SK-N-SH treated with all-trans-retinoic acid at 6 μM for 48 hours (cell line): ENCODE measurements at regions not wholly inside any gene's neighbourhood (a gene's known extent, or its start where the extent isn't known, plus 50 kb on each side); places are given as distances from the start of the nearest gene placed in this dataset.

Experiments used
- ATAC-seq: fragments of 200-7000 bp; cut with Tn5 transposase; 3 replicates; pipeline ENCODE4 v1.9.1; 2020; ENCODE audit warnings: mild to moderate bottlenecking, moderate library complexity
- BACH2 ChIP-seq: fragments of 250-450 bp; sonication (Bioruptor Pico); IDR thresholded peaks from 2 replicates; pipeline ENCODE4 v1.9.0; 2021; ENCODE audit warnings: mild to moderate bottlenecking, borderline replicate concordance
- CSDC2 ChIP-seq: fragments of 250-450 bp; sonication (Bioruptor Pico); IDR thresholded peaks from 2 replicates; pipeline ENCODE4 v1.5.0; 2020; ENCODE audit warnings: mild to moderate bottlenecking, moderate library complexity
- ESRRG ChIP-seq: fragments of 250-450 bp; sonication (Bioruptor Pico); IDR thresholded peaks from 2 replicates; pipeline ENCODE4 v1.6.1; 2021; ENCODE audit warnings: mild to moderate bottlenecking
- GLIS3 ChIP-seq: fragments of 250-450 bp; sonication (Bioruptor Pico); IDR thresholded peaks from 2 replicates; pipeline ENCODE4 v1.5.0; 2020; ENCODE audit warnings: mild to moderate bottlenecking, moderate library complexity
- ISL1 ChIP-seq: fragments of 250-450 bp; sonication (Bioruptor Pico); IDR thresholded peaks from 2 replicates; pipeline ENCODE4 v2.1.2; 2022; ENCODE audit warnings: mild to moderate bottlenecking, moderate library complexity
- OSR1 ChIP-seq: fragments of 250-450 bp; sonication (Bioruptor Pico); IDR thresholded peaks from 2 replicates; pipeline ENCODE4 v1.8.0; 2022; ENCODE audit warnings: moderate library complexity, mild to moderate bottlenecking, inconsistent platforms
- RARB ChIP-seq: fragments of 250-450 bp; sonication (Bioruptor Pico); IDR thresholded peaks from 2 replicates; pipeline ENCODE4 v1.8.0; 2021; ENCODE audit warnings: mild to moderate bottlenecking, moderate library complexity
- TCF4 ChIP-seq: fragments of 250-450 bp; sonication (Bioruptor Pico); IDR thresholded peaks from 2 replicates; pipeline ENCODE4 v1.8.0; 2021; ENCODE audit warnings: mild to moderate bottlenecking, moderate library complexity, borderline replicate concordance
- TOX ChIP-seq: fragments of 250-450 bp; sonication (Bioruptor Pico); IDR thresholded peaks from 2 replicates; pipeline ENCODE4 v1.8.0; 2021; ENCODE audit warnings: mild to moderate bottlenecking, moderate library complexity, borderline replicate concordance
- ZC3H10 ChIP-seq: fragments of 250-450 bp; sonication (Bioruptor Pico); IDR thresholded peaks from 2 replicates; pipeline ENCODE4 v1.5.1; 2021; ENCODE audit warnings: mild to moderate bottlenecking, moderate library complexity
- ZFP3 ChIP-seq: fragments of 250-450 bp; sonication (Bioruptor Pico); IDR thresholded peaks from 2 replicates; pipeline ENCODE4 v1.5.0; 2020; ENCODE audit warnings: mild to moderate bottlenecking, moderate library complexity
- ZFP30 ChIP-seq: fragments of 450-650 bp; formaldehyde crosslinking; IDR thresholded peaks from 2 replicates; pipeline ENCODE4 v1.5.0; 2022; ENCODE audit warnings: mild to moderate bottlenecking, moderate library complexity
- ZNF565 ChIP-seq: fragments of 450-650 bp; formaldehyde crosslinking; conservative IDR thresholded peaks from 2 replicates; pipeline ENCODE4 v1.5.0; 2020; ENCODE audit warnings: low read depth, mild to moderate bottlenecking, moderate library complexity
- ZNF70 ChIP-seq: fragments of 450-650 bp; formaldehyde crosslinking; IDR thresholded peaks from 2 replicates; pipeline ENCODE4 v1.5.0; 2020; ENCODE audit warnings: mild to moderate bottlenecking, moderate library complexity
- ZNF8 ChIP-seq: fragments of 450-650 bp; formaldehyde crosslinking; IDR thresholded peaks from 2 replicates; pipeline ENCODE4 v1.5.0; 2020; ENCODE audit warnings: mild to moderate bottlenecking, moderate library complexity
- TF ChIP-seq, protein P1 (sequence below): fragments of 250-450 bp; sonication (Bioruptor Pico); IDR thresholded peaks from 2 replicates; pipeline ENCODE4 v1.8.0; 2021; ENCODE audit warnings: low read depth, mild to moderate bottlenecking, moderate library complexity, borderline replicate concordance
- TF ChIP-seq, protein P2 (sequence below): fragments of 250-450 bp; sonication (Bioruptor Pico); IDR thresholded peaks from 2 replicates; pipeline ENCODE4 v1.5.0; 2020; ENCODE audit warnings: mild to moderate bottlenecking, moderate library complexity
- TF ChIP-seq, protein P3 (sequence below): fragments of 250-450 bp; sonication (Bioruptor Pico); IDR thresholded peaks from 2 replicates; pipeline ENCODE4 v1.8.0; 2020; ENCODE audit warnings: mild to moderate bottlenecking, moderate library complexity, borderline replicate concordance

DNA sequence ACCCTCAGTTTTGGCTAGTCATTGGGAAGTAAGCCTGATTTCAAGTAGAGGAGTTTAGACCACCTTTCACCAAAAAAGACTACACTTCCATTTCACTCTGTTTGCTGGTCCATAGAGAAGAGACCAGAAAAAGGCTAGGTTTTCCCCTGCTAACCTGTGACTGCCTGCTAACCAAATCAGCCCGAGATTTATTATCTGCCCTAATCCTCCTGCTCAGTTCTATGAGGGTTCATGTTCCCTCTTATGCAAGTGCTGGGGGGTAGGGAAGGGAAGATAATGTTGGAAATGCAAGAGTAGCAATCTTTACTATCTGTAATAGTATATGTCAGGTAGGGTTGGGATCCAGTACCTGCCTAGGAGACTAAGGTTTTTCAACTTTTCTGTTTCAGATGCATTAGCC, 51.6 kb upstream of the CCNG1 start:
- TF ChIP-seq OSR1 (CRISPR knock-in tag) (no peak), CSDC2 (no peak), ISL1 (no peak), RARB (CRISPR knock-in tag) (no peak), ZNF565 (CRISPR knock-in tag) (no peak), ZFP3 (CRISPR knock-in tag) (no peak), ZNF8 (CRISPR knock-in tag) (no peak), TOX (CRISPR knock-in tag) (no peak), TCF4 (CRISPR knock-in tag) (no peak), ZC3H10 (CRISPR knock-in tag) (no peak)
- TF ChIP-seq, protein P1, sequence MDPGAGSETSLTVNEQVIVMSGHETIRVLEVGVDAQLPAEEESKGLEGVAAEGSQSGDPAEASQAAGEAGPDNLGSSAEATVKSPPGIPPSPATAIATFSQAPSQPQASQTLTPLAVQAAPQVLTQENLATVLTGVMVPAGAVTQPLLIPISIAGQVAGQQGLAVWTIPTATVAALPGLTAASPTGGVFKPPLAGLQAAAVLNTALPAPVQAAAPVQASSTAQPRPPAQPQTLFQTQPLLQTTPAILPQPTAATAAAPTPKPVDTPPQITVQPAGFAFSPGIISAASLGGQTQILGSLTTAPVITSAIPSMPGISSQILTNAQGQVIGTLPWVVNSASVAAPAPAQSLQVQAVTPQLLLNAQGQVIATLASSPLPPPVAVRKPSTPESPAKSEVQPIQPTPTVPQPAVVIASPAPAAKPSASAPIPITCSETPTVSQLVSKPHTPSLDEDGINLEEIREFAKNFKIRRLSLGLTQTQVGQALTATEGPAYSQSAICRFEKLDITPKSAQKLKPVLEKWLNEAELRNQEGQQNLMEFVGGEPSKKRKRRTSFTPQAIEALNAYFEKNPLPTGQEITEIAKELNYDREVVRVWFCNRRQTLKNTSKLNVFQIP (CRISPR knock-in tag) = no peak
- no peak for ATAC-seq

DNA sequence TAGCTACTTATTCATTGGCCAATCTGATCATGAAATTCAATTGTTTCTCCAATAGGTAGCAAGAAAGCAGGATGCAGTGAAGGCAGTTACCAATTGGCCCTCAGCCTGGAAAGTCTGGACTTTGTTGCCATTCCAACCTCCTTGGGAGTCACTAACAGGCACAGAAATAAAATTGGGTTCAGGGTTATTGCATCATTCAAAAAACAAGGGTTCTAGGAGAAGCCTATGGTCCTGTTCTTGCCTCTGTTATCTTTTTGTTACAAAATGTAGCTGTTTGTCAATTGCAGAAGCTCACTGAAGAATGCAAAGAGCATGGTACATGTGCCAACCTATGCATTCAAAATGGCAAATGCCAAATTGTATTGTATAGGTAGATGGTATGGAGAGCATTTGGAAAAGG, 51.0 kb upstream of the CCNG1 start:
- no peak for TF ChIP-seq CSDC2
- TF ChIP-seq, protein P2, sequence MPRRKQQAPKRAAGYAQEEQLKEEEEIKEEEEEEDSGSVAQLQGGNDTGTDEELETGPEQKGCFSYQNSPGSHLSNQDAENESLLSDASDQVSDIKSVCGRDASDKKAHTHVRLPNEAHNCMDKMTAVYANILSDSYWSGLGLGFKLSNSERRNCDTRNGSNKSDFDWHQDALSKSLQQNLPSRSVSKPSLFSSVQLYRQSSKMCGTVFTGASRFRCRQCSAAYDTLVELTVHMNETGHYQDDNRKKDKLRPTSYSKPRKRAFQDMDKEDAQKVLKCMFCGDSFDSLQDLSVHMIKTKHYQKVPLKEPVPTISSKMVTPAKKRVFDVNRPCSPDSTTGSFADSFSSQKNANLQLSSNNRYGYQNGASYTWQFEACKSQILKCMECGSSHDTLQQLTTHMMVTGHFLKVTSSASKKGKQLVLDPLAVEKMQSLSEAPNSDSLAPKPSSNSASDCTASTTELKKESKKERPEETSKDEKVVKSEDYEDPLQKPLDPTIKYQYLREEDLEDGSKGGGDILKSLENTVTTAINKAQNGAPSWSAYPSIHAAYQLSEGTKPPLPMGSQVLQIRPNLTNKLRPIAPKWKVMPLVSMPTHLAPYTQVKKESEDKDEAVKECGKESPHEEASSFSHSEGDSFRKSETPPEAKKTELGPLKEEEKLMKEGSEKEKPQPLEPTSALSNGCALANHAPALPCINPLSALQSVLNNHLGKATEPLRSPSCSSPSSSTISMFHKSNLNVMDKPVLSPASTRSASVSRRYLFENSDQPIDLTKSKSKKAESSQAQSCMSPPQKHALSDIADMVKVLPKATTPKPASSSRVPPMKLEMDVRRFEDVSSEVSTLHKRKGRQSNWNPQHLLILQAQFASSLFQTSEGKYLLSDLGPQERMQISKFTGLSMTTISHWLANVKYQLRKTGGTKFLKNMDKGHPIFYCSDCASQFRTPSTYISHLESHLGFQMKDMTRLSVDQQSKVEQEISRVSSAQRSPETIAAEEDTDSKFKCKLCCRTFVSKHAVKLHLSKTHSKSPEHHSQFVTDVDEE (CRISPR knock-in tag) = no peak
- no peak for TF ChIP-seq ESRRG (CRISPR knock-in tag)
- no peak for TF ChIP-seq ZFP30 (CRISPR knock-in tag)
- TF ChIP-seq ZFP3 (CRISPR knock-in tag) = no peak
- TF ChIP-seq ZNF70 = no peak
- TF ChIP-seq OSR1 (CRISPR knock-in tag) = no peak
- TF ChIP-seq, protein P3, sequence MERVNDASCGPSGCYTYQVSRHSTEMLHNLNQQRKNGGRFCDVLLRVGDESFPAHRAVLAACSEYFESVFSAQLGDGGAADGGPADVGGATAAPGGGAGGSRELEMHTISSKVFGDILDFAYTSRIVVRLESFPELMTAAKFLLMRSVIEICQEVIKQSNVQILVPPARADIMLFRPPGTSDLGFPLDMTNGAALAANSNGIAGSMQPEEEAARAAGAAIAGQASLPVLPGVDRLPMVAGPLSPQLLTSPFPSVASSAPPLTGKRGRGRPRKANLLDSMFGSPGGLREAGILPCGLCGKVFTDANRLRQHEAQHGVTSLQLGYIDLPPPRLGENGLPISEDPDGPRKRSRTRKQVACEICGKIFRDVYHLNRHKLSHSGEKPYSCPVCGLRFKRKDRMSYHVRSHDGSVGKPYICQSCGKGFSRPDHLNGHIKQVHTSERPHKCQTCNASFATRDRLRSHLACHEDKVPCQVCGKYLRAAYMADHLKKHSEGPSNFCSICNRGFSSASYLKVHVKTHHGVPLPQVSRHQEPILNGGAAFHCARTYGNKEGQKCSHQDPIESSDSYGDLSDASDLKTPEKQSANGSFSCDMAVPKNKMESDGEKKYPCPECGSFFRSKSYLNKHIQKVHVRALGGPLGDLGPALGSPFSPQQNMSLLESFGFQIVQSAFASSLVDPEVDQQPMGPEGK (CRISPR knock-in tag) = no peak
- TF ChIP-seq TOX (CRISPR knock-in tag) = no peak
- TF ChIP-seq TCF4 (CRISPR knock-in tag) = no peak
- TF ChIP-seq GLIS3 = no peak
- no peak for TF ChIP-seq BACH2 (CRISPR knock-in tag)
- no peak for TF ChIP-seq ZNF8 (CRISPR knock-in tag)
- ATAC-seq = no peak

DNA sequence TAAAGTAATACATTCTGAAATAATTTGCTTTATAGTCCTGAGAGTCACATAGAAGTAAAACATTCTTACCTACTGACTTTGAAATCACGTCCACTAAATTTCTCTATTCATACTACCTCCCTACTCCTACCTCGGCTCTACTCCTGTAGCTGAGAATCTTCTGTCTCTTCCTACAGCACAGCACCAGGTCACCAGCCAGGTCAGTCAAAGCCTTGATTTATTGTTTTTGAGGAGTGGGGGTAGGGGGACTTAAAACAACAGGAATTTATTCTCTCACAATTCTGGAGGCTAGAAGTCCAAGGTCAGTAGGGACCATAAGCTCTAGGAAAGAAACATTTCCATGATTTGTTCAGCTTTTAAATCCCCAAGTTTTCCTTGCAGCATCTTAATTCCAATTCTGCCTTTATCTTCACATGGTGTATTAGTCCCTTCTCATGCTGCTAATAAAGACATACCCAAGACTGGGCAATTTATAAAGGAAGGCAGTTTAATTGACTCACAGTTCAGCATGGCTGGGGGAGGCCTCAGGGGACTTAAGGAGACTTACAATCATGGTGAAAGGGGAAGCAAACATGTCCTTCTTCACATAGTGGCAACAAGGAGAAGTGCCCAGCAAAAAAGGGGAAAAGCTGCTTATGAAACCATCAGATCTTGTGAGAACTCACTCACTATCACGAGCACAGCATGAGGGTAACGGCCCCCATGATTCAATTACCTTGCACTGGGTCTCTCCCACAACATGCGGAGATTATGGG, 49.6 kb upstream of the CCNG1 start:
- TF ChIP-seq BACH2 (CRISPR knock-in tag) = no peak
- TF ChIP-seq, all 23 proteins: peak for 0
- ATAC-seq = no peak
